Thymus (tissue), 11 donors: ENCODE measurements at regions not wholly inside any gene's neighbourhood (a gene's known extent, or its start where the extent isn't known, plus 50 kb on each side); places are given as distances from the start of the nearest gene placed in this dataset.
"Not testable (repeated sequence)": the region's sequence is repeated elsewhere in the genome, so short reads cannot be mapped to it uniquely, and the experiment has no call there.

Experiments
- DNase-seq, 9 donors: peaks; one replicate each; pipeline ENCODE4 v3.0.0-alpha.2; 2013; ENCODE audit warnings: low spot score in 9 of 9, low read depth in 6 of 9, missing footprints in 1 of 9
- H3K27ac ChIP-seq, 2 donors: one replicate each; pipeline ENCODE4 v1.5.1; 2013; ENCODE audit warnings: control low read depth in 1 of 2, low read depth in 1 of 2, low read length in 1 of 2, mild to moderate bottlenecking in 1 of 2, moderate library complexity in 1 of 2
- H3K27me3 ChIP-seq, 2 donors: one replicate each; pipeline ENCODE4 v1.5.1; 2013; ENCODE audit warnings: low read length in 1 of 2; ENCODE audit not compliant: control insufficient read depth in 2 of 2, insufficient read depth in 1 of 2
- H3K36me3 ChIP-seq, 2 donors: one replicate each; pipeline ENCODE4 v1.5.1; 2013; ENCODE audit warnings: low read length in 1 of 2, mild to moderate bottlenecking in 1 of 2, moderate library complexity in 1 of 2; ENCODE audit not compliant: control insufficient read depth in 2 of 2, insufficient read depth in 2 of 2
- H3K4me1 ChIP-seq, 2 donors: one replicate each; pipeline ENCODE4 v1.5.1; 2013; ENCODE audit warnings: low read length in 2 of 2; ENCODE audit not compliant: control insufficient read depth in 2 of 2, insufficient read depth in 2 of 2
- H3K4me3 ChIP-seq, 2 donors: one replicate each; pipeline ENCODE4 v1.5.1; 2013; ENCODE audit warnings: low read length in 2 of 2, control low read depth in 1 of 2, mild to moderate bottlenecking in 1 of 2
- H3K9me3 ChIP-seq, 2 donors: one replicate each; pipeline ENCODE4 v1.5.1; 2013; ENCODE audit warnings: low read length in 1 of 2, mild to moderate bottlenecking in 1 of 2; ENCODE audit not compliant: control insufficient read depth in 2 of 2, insufficient read depth in 1 of 2
- WGBS: extraction: QIAGEN DNeasy Blood & Tissue Kit; methylation state at CpG from one replicate; pipeline ENCODE4 v1.1.7; 2013; 5-methylcytosine and 5-hydroxymethylcytosine counted together
- donor health status: healthy.

GRCh38 chr2:88802026-88802425 is 110.6 kb downstream of the RPIA start:
- WGBS = 94% methylated on average over 2 of the region's 2 CpGs

GRCh38 chr2:88807237-88807962 is 115.9 kb downstream of the RPIA start:
- H3K27ac ChIP-seq = no peak overlapping the region
- H3K4me3 ChIP-seq = no peak overlapping the region
- H3K36me3 ChIP-seq = peaks cover 20 to 22% of the 10 kb centered on the region in 2 donors
- H3K27me3 ChIP-seq = no peaks in the 10 kb centered on the region
- 95% methylated on average over 5 of the region's 5 CpGs for WGBS
- H3K4me1 ChIP-seq = no peaks in the 10 kb centered on the region
- no peaks in the 10 kb centered on the region for H3K9me3 ChIP-seq
- no peak for DNase-seq

More at GRCh38 chr2:88802026-88802425, 110.6 kb downstream of the RPIA start:
- H3K27me3 ChIP-seq, H3K4me3 ChIP-seq, H3K27ac ChIP-seq, H3K4me1 ChIP-seq, H3K9me3 ChIP-seq, DNase-seq: not testable (repeated sequence)
- H3K36me3 ChIP-seq = peaks cover 7 to 17% of the 10 kb centered on the region in 2 donors

- Histone ChIP-seq H3K9me3 (peaks cover 1 to 6% of the 10 kb centered on the region in 2 donors), H3K36me3 (peaks cover 20 to 22% of the 10 kb centered on the region in 2 donors), H3K4me3 (no peak overlapping the region), H3K4me1 (no peaks in the 10 kb centered on the region), H3K27ac (no peak overlapping the region), H3K27me3 (no peaks in the 10 kb centered on the region)
- WGBS = 95% methylated on average over 3 of the region's 3 CpGs
- DNase-seq = no peak
These were observed 116.6 kb downstream of the RPIA start for GRCh38 chr2:88808083-88808482.

- Histone ChIP-seq H3K4me3 (no peak overlapping the region), H3K9me3 (peaks cover 1 to 9% of the 10 kb centered on the region in 2 donors), H3K27me3 (no peaks in the 10 kb centered on the region), H3K27ac (no peak overlapping the region), H3K36me3 (peaks cover 20 to 22% of the 10 kb centered on the region in 2 donors), H3K4me1 (no peaks in the 10 kb centered on the region)
- 89% methylated on average over 1 of the region's 1 CpG for WGBS
- DNase-seq = no peak
These were observed 117.2 kb downstream of the RPIA start for GRCh38 chr2:88808652-88809051.

GRCh38 chr2:88809216-88809615 is 117.7 kb downstream of the RPIA start:
- H3K9me3 ChIP-seq = peaks cover 1 to 12% of the 10 kb centered on the region in 2 donors
- no peak overlapping the region for H3K4me3 ChIP-seq
- peaks cover 20 to 22% of the 10 kb centered on the region in 2 donors for H3K36me3 ChIP-seq
- no peak for DNase-seq
- no peak overlapping the region for H3K27ac ChIP-seq
- no peaks in the 10 kb centered on the region for H3K27me3 ChIP-seq
- H3K4me1 ChIP-seq = no peaks in the 10 kb centered on the region
- WGBS = 91% methylated on average over 6 of the region's 6 CpGs

- Histone ChIP-seq H3K27me3 (no peaks in the 10 kb centered on the region), H3K4me3 (no peak overlapping the region), H3K36me3 (peaks cover 20 to 22% of the 10 kb centered on the region in 2 donors), H3K27ac (no peak overlapping the region), H3K9me3 (peaks cover 1 to 12% of the 10 kb centered on the region in 2 donors), H3K4me1 (no peaks in the 10 kb centered on the region)
- WGBS = 89% methylated on average over 2 of the region's 2 CpGs
- no peak for DNase-seq
These were observed 118.5 kb downstream of the RPIA start for GRCh38 chr2:88810017-88810416.

GRCh38 chr2:88810488-88810887 is 119.0 kb downstream of the RPIA start:
- Histone ChIP-seq H3K9me3 (peaks cover 3 to 15% of the 10 kb centered on the region in 2 donors), H3K27ac (no peak overlapping the region), H3K27me3 (no peaks in the 10 kb centered on the region), H3K36me3 (peaks cover 20 to 22% of the 10 kb centered on the region in 2 donors), H3K4me3 (no peak overlapping the region), H3K4me1 (no peaks in the 10 kb centered on the region)
- no peak for DNase-seq
- WGBS = 98% methylated on average over 8 of the region's 8 CpGs

- WGBS = 92% methylated on average over 3 of the region's 3 CpGs
- no peaks in the 10 kb centered on the region for H3K27me3 ChIP-seq
- H3K36me3 ChIP-seq = peaks cover 17 to 20% of the 10 kb centered on the region in 2 donors
- no peak overlapping the region for H3K4me3 ChIP-seq
- H3K4me1 ChIP-seq = no peaks in the 10 kb centered on the region
- DNase-seq = no peak
- H3K9me3 ChIP-seq = peaks cover 7 to 21% of the 10 kb centered on the region in 2 donors
- no peak overlapping the region for H3K27ac ChIP-seq
These were observed 119.8 kb downstream of the RPIA start for GRCh38 chr2:88811233-88811632.

GRCh38 chr2:88811681-88812080 is 120.2 kb downstream of the RPIA start:
- Histone ChIP-seq H3K4me1 (no peaks in the 10 kb centered on the region), H3K9me3 (peaks cover 9 to 21% of the 10 kb centered on the region in 2 donors), H3K4me3 (no peak overlapping the region), H3K36me3 (peaks cover 15 to 20% of the 10 kb centered on the region in 2 donors), H3K27ac (peak overlapping the region in 1 of 2 donors; percentile 25), H3K27me3 (no peaks in the 10 kb centered on the region)
- WGBS = 91% methylated on average over 8 of the region's 8 CpGs
- DNase-seq = no peak
